Activated CD4-positive, alpha-beta memory T cell treated with anti-CD3 and anti-CD28 coated beads, Interleukin-2, amount 10 ng/mL, durations not matched to agents 7 days and 5 days (primary cell): ENCODE measurements at regions not wholly inside any gene's neighbourhood (a gene's known extent, or its start where the extent isn't known, plus 50 kb on each side); places are given as distances from the start of the nearest gene placed in this dataset.
"Not testable (repeated sequence)": the region's sequence is repeated elsewhere in the genome, so short reads cannot be mapped to it uniquely, and the experiment has no call there.

Experiments
- CTCF ChIA-PET: fragments of 350-600 bp; sonication (Branson Sonifier 250); formaldehyde crosslinking; loops from one replicate; lab custom pipeline; 2021; ENCODE audit warnings: antibody characterized with exemption, inconsistent platforms; lab: Charles Lee
- POLR2A ChIA-PET: fragments of 350-600 bp; sonication (Branson Sonifier 250); formaldehyde crosslinking; loops from one replicate; lab custom pipeline; 2021; ENCODE audit warnings: antibody characterized with exemption; lab: Charles Lee
- DNase-seq: peaks from one replicate; pipeline ENCODE4 v3.0.0-alpha.2; 2020
- H3K27ac Mint-ChIP-seq: one replicate; pipeline ENCODE4 v1.8.0; 2021; ENCODE audit warnings: mild to moderate bottlenecking, mixed read lengths
- H3K27me3 Mint-ChIP-seq: one replicate; pipeline ENCODE4 v1.8.0; 2021; ENCODE audit warnings: mixed read lengths
- H3K36me3 Mint-ChIP-seq: one replicate; pipeline ENCODE4 v1.8.0; 2021; ENCODE audit warnings: low read depth, mixed read lengths
- H3K4me1 Mint-ChIP-seq: one replicate; pipeline ENCODE4 v1.8.0; 2021; ENCODE audit warnings: mixed read lengths
- H3K4me3 Mint-ChIP-seq: one replicate; pipeline ENCODE4 v1.8.0; 2021; ENCODE audit warnings: mild to moderate bottlenecking, mixed read lengths
- H3K9me3 Mint-ChIP-seq: one replicate; pipeline ENCODE4 v1.8.0; 2021; ENCODE audit warnings: mixed read lengths

GRCh38 chr19:34033880-34034279, 138.4 kb upstream of the LSM14A start:
- Mint-ChIP-seq H3K4me3 (no peak overlapping the region), H3K36me3 (no peaks in the 10 kb centered on the region), H3K27me3 (peaks cover 2% of the 10 kb centered on the region), H3K9me3 (no peaks in the 10 kb centered on the region), H3K27ac (no peak overlapping the region), H3K4me1 (no peaks in the 10 kb centered on the region)
- DNase-seq, result no peak
- CTCF ChIA-PET, result interaction anchor here (1.1 kb wide), 1 partner anchor 9 kb away, joined by 3 read pairs; no protein-coding TSS in a partner anchor
- POLR2A ChIA-PET, result no interaction called here

- Mint-ChIP-seq H3K9me3 (no peaks in the 10 kb centered on the region), H3K27me3 (peaks cover 2% of the 10 kb centered on the region), H3K4me3 (no peak overlapping the region), H3K4me1 (no peaks in the 10 kb centered on the region), H3K36me3 (no peaks in the 10 kb centered on the region), H3K27ac (no peak overlapping the region)
- POLR2A ChIA-PET, result no interaction called here
- CTCF ChIA-PET, result interaction anchor here (1.1 kb wide), 1 partner anchor 9 kb away, joined by 3 read pairs; no protein-coding TSS in a partner anchor
- DNase-seq, result no peak
These were observed 137.9 kb upstream of the LSM14A start for GRCh38 chr19:34034318-34034846.

- ChIA-PET CTCF (interaction anchor here (0.6 to 3.4 kb wide), 22 partner anchors 10 to 675 kb away, joined by 3 to 17 read pairs (median 3); no protein-coding TSS in a partner anchor), POLR2A (no interaction called here)
- H3K4me1 Mint-ChIP-seq, result no peaks in the 10 kb centered on the region
- no peak overlapping the region for H3K27ac Mint-ChIP-seq
- H3K9me3 Mint-ChIP-seq, result no peaks in the 10 kb centered on the region
- DNase-seq, result peak; percentile 76
- H3K27me3 Mint-ChIP-seq, result peaks cover 6% of the 10 kb centered on the region
- H3K36me3 Mint-ChIP-seq, result no peaks in the 10 kb centered on the region
- H3K4me3 Mint-ChIP-seq, result no peak overlapping the region
These were observed 130.3 kb upstream of the LSM14A start for GRCh38 chr19:34041925-34042521.

GRCh38 chr19:34044021-34044420, 128.3 kb upstream of the LSM14A start:
- Mint-ChIP-seq H3K27me3 (peaks cover 6% of the 10 kb centered on the region), H3K36me3 (no peaks in the 10 kb centered on the region), H3K4me1 (no peaks in the 10 kb centered on the region), H3K27ac (no peak overlapping the region), H3K4me3 (no peak overlapping the region), H3K9me3 (no peaks in the 10 kb centered on the region)
- ChIA-PET CTCF (interaction anchor here (1.0 to 3.4 kb wide), 5 partner anchors 8 to 102 kb away, joined by 3 to 17 read pairs (median 4); no protein-coding TSS in a partner anchor), POLR2A (interaction anchor here (0.7 kb wide), 1 partner anchor 71 kb away, joined by 3 read pairs; no protein-coding TSS in a partner anchor)
- DNase-seq, result no peak

- H3K27ac Mint-ChIP-seq, result no peak overlapping the region
These were observed 122.4 kb upstream of the LSM14A start for GRCh38 chr19:34049944-34050343.

GRCh38 chr19:34050430-34050829, 121.9 kb upstream of the LSM14A start:
- H3K4me3 Mint-ChIP-seq, H3K36me3 Mint-ChIP-seq, DNase-seq, CTCF ChIA-PET, POLR2A ChIA-PET, H3K9me3 Mint-ChIP-seq, H3K27me3 Mint-ChIP-seq, H3K27ac Mint-ChIP-seq, H3K4me1 Mint-ChIP-seq: not testable (repeated sequence)

More at GRCh38 chr19:34049944-34050343, 122.4 kb upstream of the LSM14A start:
- Mint-ChIP-seq H3K4me3 (no peak overlapping the region), H3K9me3 (no peaks in the 10 kb centered on the region), H3K27me3 (peaks cover 3% of the 10 kb centered on the region), H3K36me3 (no peaks in the 10 kb centered on the region), H3K4me1 (no peaks in the 10 kb centered on the region)
- DNase-seq, result no peak
- CTCF ChIA-PET, result no interaction called here
- POLR2A ChIA-PET, result no interaction called here

GRCh38 chr19:34051255-34051654, 121.0 kb upstream of the LSM14A start:
- ChIA-PET CTCF (interaction anchor here (1.1 kb wide), 1 partner anchor 10 kb away, joined by 3 read pairs; no protein-coding TSS in a partner anchor), POLR2A (no interaction called here)
- H3K27me3 Mint-ChIP-seq, result peaks cover 4% of the 10 kb centered on the region

GRCh38 chr19:34057155-34057554, 115.1 kb upstream of the LSM14A start:
- Mint-ChIP-seq H3K9me3 (no peaks in the 10 kb centered on the region), H3K27ac (no peak overlapping the region), H3K4me1 (no peaks in the 10 kb centered on the region), H3K4me3 (no peak overlapping the region), H3K36me3 (no peaks in the 10 kb centered on the region), H3K27me3 (peaks cover 8% of the 10 kb centered on the region)
- ChIA-PET POLR2A (no interaction called here), CTCF (no interaction called here)
- no peak for DNase-seq

More at GRCh38 chr19:34051255-34051654, 121.0 kb upstream of the LSM14A start:
- Mint-ChIP-seq H3K27ac (no peak overlapping the region), H3K36me3 (no peaks in the 10 kb centered on the region), H3K4me1 (no peaks in the 10 kb centered on the region), H3K4me3 (no peak overlapping the region), H3K9me3 (no peaks in the 10 kb centered on the region)
- DNase-seq, result no peak

GRCh38 chr19:34066007-34066643, 106.2 kb upstream of the LSM14A start:
- Mint-ChIP-seq H3K9me3 (no peaks in the 10 kb centered on the region), H3K36me3 (no peaks in the 10 kb centered on the region), H3K27ac (no peak overlapping the region), H3K4me3 (no peak overlapping the region), H3K4me1 (no peaks in the 10 kb centered on the region), H3K27me3 (peaks cover 14% of the 10 kb centered on the region)
- DNase-seq, result no peak
- CTCF ChIA-PET, result no interaction called here
- POLR2A ChIA-PET, result no interaction called here

- CTCF ChIA-PET, result no interaction called here
- H3K27me3 Mint-ChIP-seq, result peaks cover 18% of the 10 kb centered on the region
- no peak for DNase-seq
- H3K27ac Mint-ChIP-seq, result no peak overlapping the region
- H3K9me3 Mint-ChIP-seq, result no peaks in the 10 kb centered on the region
- no peaks in the 10 kb centered on the region for H3K4me1 Mint-ChIP-seq
- H3K36me3 Mint-ChIP-seq, result no peaks in the 10 kb centered on the region
- POLR2A ChIA-PET, result no interaction called here
- no peak overlapping the region for H3K4me3 Mint-ChIP-seq
These were observed 104.4 kb upstream of the LSM14A start for GRCh38 chr19:34067861-34068271.

GRCh38 chr19:34075661-34076091, 96.6 kb upstream of the LSM14A start:
- no peaks in the 10 kb centered on the region for H3K4me1 Mint-ChIP-seq
- peaks cover 21% of the 10 kb centered on the region for H3K27me3 Mint-ChIP-seq
- ChIA-PET POLR2A (no interaction called here), CTCF (interaction anchor here (0.6 kb wide), 1 partner anchor 36 kb away, joined by 3 read pairs; no protein-coding TSS in a partner anchor)
- no peak for DNase-seq
- no peaks in the 10 kb centered on the region for H3K9me3 Mint-ChIP-seq
- H3K27ac Mint-ChIP-seq, result no peak overlapping the region
- no peaks in the 10 kb centered on the region for H3K36me3 Mint-ChIP-seq
- H3K4me3 Mint-ChIP-seq, result no peak overlapping the region

GRCh38 chr19:34082289-34083077, 89.8 kb upstream of the LSM14A start:
- Mint-ChIP-seq H3K27me3 (peaks cover 20% of the 10 kb centered on the region), H3K36me3 (no peaks in the 10 kb centered on the region), H3K27ac (no peak overlapping the region), H3K4me1 (no peaks in the 10 kb centered on the region), H3K9me3 (no peaks in the 10 kb centered on the region), H3K4me3 (no peak overlapping the region)
- POLR2A ChIA-PET, result no interaction called here
- no peak for DNase-seq
- CTCF ChIA-PET, result interaction anchor here (0.6 kb wide), 1 partner anchor 41 kb away, joined by 4 read pairs; no protein-coding TSS in a partner anchor
